AG08395 (cell line): ENCODE measurements at regions not wholly inside any gene's neighbourhood (a gene's known extent, or its start where the extent isn't known, plus 50 kb on each side); places are given as distances from the start of the nearest gene placed in this dataset.
"Not testable (repeated sequence)": the region's sequence is repeated elsewhere in the genome, so short reads cannot be mapped to it uniquely, and the experiment has no call there.

Experiments used
- DNase-seq: peaks from one replicate; pipeline ENCODE4 v3.0.0; 2012; ENCODE audit warnings: mixed read lengths, low spot score

DNA sequence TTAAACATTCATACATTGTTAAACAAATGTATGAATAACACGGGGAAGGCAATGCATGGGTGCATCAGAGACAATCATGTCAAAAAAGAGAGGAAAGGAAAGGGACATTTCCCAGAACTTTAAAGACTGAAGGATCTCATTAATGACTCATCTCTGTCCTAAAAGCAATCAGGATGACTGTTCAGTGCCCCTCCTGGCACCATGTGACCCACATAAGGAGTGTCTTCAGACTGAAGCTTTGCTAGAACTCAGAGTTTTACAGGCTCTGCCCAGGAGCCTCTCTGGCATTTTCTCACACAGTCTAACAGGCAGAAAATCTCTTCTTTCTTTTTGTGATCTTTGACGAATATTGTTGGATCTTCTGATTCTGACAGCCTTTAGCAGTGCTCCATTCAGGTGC lies 315.3 kb downstream of the OTUD1 start:
- DNase-seq = no peak

DNA sequence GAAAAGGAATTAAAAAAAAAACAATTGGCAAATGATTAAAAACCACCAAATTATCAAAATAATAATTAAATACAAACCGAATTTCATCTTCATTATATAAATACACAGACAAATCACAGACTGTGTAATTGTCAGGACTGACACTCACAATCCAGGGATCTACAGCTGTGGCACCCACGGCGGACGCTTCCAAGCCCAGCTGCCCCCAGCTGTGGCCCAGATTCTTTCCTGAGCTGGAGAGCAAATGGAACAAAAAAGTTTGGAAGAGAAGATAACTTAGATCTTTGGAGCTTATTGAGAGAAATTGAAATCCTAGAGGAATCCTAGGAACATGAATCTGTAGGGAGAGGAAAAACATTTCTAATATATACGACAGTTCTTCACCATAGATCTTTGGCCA lies 316.1 kb downstream of the OTUD1 start:
- no peak for DNase-seq

DNA sequence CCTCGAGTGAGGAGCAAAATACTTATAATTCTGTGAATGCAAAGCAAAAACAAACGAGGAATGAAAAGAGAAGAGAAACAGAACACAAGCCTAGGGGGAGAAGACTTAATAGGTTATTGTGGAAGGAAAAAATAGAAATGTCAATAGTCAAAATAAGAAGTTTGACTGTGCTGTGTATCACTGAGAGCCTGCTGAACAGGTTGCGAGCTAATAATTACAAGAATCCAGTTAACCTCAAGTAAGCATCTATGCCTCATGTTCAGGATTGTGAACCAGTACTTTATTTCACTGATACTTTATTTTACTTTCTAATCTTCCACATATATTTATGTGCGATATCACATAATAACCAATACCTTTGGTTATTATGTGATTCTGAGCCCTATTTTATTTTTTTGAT lies 316.7 kb downstream of the OTUD1 start:
- no peak for DNase-seq

DNA sequence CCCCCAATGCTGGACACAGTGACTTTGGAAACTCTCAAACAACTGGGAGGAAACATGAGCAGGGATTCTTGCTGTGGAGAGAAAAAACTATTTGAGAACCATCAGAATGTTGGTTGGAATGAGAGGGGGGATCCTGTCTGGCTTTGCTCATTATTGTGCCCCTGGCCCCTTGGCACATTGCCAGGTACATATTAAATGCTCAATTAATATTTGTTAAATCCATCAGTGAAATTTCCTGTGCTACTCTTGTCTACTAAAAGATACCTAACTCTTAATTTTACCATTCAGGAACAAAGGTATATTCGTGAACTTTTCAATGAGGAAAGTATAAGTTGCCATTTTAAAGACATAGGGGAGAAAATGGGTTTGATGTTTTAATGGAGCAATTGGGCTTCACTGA lies 329.4 kb downstream of the OTUD1 start:
- no peak for DNase-seq

DNA sequence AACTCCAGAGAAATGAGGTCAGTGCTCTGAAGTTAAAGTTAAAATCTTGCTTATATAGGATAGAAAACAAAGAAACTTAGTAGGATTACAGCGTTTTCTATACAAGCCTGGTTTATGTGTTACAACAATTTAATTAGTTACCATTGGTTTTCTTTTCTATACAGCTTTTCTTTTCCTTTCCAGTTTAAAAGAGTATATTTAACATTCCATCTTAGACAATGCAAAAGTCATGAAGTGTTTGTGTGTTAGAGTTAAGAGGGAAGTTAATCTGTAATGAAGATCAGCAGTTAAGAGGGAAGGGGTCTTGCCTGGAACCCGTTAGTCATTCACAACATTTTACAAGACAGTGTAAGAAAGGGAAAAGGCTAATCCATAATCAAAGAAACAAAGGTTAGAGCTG lies 338.3 kb downstream of the OTUD1 start:
- no peak for DNase-seq

DNA sequence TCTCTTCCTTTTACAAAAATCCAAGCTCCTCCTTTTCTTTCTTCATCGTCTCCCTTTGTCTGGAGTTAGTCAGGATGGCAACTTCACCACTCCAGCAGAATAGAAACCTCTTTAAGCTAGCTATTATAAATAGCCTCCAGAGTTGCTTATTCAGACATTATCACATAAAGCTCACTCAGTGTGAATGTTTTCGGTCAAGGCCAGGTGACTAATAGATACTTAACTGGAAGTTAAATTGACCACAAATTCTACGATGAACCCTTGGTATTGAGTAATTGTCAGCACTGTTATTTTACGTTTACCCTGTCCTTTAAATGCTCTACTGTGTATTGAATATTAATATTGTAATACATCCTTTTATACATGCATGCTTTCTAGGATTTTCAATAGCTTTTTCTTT lies 340.4 kb downstream of the OTUD1 start:
- DNase-seq = no peak

DNA sequence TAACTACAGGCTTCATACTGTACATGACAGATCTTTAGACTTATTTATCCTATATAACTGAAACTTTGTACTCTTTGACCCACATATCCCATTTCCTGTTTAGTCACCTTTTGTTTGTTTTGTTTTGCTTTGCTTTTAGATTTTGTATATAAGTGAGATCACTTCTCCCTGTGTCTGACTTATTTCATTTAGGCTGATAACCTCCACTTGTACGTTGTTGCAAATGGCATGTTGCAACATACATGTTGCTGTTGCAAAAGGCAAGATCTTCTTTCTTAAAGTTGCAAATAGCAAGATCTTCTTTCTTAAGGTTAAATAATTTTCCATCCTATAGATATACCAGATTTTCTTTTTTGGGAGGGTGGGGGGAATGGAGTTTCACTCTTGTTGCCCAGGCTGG lies 341.5 kb downstream of the OTUD1 start:
- no peak for DNase-seq

DNA sequence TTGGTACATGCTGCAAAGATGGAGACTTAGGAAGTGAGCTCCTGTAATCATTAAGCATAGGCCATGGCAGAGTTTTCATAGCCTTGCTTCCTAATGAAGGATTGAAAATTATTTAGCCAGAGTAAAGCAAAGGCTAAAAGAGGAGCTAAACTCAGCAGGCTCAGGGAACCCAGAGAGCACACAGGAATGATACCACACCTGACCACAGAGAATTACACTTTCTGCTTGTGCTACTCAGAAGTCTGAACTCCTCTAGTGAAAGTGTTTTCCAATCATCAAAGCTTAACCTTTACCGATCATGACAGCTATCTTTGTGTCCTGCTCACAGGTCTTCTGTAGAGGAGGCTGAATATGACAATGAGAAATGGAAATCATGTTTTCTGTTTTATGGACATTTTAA lies 347.7 kb downstream of the OTUD1 start:
- DNase-seq = no peak

DNA sequence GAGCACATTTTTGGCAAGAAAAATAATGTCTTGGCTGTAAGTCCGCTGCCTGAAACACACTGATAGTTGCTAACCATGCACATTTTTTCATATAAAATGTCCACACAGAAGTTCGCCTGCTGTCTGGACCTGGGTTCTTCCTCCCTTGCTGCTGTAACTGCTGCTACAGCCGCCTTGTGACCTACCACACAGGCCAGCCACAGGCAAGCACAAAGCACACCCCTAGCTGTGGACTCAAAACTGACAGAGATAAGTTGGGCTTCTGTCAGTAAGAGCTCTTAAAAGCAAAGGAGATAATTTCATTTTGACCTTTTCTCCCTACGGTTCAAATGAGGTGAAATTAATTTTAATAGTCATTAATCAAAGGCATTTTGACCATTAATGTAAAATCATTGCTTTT lies 354.7 kb downstream of the OTUD1 start:
- no peak for DNase-seq

DNA sequence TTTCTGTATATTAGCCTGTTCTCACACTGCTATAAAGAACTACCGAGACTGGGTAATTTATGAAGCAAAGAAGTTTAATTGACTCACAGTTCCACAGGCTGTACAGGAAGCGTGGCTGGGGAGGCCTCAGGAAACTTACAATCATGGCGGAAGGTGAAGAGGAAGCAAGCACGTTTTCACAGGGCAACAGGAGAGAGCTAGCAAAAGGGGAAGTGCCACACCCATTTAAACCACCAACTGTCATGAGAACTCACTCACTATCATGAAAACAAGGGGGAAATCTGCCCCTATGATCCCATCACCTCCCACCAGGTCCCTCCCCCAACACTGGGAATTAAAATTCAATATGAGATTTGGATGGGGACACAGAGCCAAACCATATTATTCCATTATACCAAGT lies 358.6 kb downstream of the OTUD1 start:
- not testable (repeated sequence) for DNase-seq

DNA sequence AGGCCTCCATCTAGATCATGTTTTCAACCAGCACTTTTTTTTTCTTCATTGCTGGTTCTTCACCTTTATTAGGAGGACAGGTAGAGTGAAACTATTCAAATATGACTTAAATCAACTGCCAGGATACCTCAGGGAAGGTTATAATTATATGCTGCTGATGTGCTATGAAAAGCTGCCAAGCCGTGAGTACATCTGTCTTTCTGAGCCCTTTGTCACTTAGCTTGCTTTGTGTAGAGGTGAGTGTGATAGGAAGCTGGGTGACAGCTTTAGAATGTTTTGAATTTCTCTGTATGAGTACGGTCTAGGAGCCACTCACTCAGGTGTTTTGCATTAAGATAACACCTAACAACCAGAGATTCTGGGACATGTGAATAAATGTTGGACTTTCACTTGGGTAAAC lies 365.2 kb downstream of the OTUD1 start:
- no peak for DNase-seq

DNA sequence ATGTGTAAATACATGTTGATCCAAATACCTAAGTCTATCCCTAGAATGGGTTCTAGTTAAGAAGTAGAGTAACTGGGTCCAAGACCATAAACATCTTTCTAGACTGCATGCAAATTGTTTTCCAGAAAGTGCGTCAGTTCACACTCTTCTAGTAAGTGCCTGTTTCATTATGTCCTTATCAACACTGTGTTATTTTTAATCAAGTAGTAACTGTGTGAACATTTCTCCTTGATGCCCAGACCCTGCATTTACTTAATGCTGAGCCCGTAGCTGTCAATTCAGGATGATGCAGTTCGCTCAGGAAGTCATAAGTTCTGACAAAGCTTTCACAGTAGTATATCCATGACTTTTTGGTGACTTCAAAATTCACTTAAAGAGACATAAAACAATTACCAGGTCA lies 374.8 kb downstream of the OTUD1 start:
- DNase-seq = no peak

DNA sequence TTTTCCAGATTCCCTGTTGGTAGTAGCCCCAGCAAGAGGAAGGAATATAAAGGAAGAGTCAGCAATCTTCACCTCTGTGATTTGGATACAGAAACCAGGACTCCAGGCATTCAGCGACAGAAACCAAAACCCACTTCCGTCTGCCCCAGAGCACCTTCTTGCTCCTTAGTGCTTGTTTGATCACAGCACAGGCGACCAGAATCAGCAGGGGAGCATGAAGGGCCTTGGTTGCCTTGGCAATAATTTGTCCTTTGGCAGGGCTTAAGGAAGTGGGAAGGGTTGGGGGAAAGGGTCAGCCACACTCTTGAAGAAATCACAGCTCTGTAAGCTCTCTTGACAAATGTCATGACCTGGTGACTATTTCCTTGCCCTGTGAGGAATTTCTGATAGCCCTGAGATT lies 379.6 kb downstream of the OTUD1 start:
- DNase-seq = no peak

DNA sequence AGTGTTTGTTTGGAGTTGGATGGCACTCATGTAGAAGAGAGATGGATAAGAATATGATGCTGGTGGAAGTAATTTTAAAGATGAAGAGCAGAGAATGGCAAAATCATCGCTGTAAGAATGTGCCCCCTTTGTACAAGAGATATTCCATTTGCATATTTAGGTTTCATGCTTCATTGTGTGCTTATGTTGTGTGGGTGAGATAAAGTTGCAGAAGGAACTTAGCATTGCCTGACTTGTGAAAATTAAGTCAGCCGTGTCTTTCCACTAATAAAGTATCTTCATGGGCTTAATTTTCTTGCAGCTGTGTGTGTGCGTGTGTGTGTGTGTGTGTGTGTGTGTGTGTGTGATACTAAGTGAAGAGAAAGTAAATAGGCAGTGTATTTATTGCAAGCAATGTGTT lies 381.9 kb downstream of the OTUD1 start:
- no peak for DNase-seq

DNA sequence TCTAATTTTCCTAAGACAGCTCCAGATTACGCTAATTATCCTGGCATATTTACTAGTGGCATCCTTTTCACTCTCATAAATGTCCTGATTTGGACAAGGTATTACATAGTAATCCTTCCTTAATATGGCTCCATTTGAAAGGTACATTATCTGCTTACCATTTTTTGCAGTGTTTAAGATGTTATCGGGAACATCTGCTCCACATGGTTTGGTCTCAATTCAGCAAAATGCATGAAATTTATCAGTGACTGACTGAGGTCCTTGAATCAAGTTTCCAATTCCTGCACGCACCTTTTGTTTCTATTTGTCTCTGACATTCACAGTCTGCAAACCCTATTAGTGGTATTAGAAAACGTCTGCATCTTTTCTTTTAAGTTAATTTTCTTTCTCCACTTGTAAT lies 384.1 kb upstream of the KIAA1217 start:
- no peak for DNase-seq

DNA sequence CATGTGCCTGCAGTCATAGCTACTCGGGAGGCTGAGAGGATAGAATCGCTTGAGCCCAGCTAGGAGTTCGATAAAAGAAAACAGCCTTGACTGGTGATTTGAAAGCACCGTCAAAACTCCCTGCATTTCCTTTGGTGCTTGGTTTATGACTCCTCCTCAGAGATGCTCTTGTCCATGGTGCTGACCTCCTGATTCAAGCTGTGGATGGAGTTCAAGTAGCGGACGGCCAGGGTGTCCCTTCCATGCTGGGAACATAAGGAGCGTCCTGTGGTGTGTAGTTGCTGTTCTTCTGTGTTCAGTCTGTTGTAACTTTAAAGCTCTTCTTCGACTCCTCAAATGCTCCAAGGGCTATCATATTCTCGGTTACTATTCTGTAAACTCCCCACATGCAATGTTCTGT lies 382.5 kb upstream of the KIAA1217 start:
- DNase-seq = no peak

DNA sequence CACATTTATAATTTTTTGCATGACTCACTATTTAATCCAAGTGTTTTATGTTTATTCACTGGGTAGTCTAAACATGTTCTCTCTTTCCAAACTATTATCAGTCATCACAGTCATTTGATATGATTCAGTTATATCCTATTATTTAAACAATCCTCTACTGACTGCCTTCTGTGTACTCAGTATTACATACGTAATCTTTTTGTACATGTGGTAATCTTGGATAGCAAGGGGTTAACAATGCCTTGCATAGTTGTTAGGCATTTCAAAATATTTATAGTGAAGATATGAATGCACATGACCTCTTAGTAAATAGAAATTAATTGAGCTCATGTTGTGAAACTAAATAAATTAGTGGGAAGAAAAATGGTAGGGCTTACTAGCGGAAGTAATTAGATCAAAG lies 379.4 kb upstream of the KIAA1217 start:
- no peak for DNase-seq

DNA sequence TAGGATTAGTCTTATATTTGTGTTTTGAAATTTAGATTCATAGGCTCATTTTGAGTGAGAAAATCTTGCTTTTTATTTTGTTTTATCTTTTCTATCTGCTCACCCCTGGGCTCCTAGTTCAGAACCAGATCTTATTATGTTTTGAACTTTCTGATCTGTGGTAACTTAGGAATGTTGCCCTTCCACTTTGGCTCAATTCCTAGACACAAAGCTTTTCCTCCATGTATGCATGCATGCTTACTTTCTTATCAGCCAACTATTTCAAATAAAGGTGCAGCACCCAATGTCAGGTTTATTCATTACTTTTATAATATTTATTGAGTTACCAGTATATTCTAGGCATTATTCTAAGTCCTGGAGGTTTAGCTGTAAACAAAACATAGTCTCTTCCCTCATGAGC lies 374.8 kb upstream of the KIAA1217 start:
- DNase-seq = no peak

DNA sequence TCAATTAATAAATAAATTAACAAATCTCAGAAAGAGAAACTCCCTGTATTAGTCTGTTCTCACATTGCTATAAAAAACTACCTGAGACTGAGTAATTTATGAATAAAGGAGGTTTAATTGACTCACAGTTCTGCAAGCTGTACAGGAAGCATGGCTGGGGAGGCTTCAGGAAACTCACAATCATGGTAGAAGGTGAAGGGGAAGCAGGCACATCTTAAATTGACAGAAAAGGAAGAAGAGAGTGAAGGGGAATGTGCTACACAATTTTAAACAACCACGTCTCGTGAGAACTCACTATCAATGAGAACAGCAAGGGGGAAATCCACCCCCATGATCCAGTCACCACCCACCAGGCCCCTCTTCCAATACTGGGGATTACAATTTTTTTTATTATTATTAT lies 358.3 kb upstream of the KIAA1217 start:
- DNase-seq = no peak

DNA sequence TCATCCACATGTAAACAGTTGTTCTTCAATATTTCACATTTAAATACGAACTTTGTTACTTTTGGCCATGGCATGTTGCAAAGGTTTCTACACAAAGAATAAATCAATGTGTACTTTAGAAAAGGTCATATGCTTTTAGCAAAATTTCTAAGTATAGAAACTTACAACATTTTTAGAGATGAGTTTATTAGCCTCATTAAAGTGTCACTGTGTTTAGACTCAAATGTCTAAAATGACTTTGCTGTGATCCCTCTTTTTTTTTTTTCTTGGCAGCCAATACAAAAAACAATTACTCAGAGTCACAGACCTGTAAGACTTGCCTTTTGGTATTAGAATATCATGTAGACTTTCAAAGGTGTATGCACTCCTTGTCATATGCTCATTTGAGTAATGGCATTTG lies 349.3 kb upstream of the KIAA1217 start:
- no peak for DNase-seq

DNA sequence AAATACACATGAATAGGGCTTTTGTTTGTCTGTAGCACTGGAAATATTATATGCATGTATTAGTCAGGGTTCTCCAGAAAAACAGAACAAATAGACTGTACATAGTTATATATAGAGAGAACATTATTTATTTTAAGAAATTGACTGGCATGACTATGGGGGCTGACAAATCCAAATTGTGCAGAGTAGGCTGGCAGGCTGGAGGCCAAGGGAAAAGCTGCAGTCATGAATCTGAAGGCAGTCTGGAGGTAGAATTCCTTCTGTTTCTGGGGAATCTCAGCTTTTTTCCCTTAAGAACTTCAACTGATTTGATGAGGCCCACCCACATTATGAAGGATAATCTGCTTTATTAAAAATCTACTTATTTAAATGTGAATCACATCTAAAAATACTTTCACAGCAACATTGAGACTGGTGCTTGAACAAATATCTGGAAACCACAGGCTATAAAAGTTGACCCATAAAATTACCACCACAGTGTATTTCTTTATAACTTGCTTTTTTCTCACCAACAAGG lies 344.2 kb upstream of the KIAA1217 start:
- DNase-seq = no peak

DNA sequence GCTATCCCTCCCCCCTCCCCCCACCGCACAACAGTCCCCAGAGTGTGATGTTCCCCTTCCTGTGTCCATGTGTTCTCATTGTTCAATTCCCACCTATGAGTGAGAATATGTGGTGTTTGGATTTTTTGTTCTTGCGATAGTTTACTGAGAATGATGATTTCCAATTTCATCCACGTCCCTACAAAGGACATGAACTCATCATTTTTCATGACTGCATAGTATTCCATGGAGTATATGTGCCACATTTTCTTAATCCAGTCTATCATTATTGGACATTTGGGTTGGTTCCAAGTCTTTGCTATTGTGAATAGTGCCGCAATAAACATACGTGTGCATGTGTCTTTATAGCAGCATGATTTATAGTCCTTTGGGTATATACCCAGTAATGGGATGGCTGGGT lies 342.0 kb upstream of the KIAA1217 start:
- DNase-seq = not testable (repeated sequence)

DNA sequence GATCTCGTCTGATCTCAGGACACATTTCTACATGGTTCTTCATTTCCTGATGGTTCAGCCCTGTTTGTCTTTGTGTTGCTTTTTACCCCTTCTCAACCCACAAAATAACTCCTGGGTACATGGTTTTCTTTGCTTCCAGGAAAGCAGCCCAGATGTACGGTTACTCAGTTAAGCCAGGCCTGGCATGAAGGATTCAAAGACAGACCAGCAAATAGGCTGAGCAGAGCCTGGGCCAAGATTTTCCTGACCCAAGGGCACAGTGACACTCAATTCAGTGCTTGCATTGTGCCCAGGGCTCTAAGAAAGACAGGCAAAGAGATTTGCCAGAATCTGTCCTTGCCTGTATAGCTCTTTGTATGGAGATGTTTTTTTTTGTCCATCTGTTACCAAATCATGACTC lies 340.8 kb upstream of the KIAA1217 start:
- DNase-seq = no peak

DNA sequence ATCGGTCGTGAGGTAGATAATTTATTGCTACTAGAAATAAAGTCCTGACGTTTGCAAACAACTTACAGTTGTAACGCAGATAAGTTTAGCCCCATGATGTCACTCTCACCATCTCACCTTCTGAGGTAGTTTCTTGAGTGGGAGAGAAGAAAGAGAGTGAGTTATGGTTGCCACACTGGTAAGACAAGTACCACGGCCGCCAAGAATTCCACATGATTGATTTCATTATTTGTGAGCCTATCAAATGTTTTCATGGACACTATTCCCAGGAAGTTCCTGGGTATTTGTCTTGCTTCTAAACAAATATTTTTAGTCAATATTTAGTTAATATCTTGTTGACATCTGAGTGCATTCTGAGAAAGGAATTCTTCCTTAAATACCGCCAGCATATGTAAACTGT lies 339.4 kb upstream of the KIAA1217 start:
- DNase-seq = no peak

DNA sequence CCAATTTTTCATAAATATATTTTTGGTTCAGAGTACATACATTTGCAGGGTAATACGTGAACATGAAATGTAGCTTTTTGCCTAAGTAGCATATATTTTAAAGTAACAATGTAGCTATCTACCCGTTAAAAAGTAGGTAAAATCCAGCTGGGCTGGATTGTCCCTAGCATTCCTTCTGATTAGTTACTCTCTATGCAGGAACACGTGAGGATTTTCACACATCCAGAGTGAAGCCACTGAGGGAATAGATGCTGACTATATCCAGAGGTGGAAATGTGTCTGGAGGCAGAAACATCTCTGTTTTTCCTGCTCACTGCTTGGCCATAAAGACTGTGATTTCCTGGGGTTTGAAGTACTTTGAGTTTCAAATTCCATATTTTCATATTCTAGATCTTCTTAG lies 338.9 kb upstream of the KIAA1217 start:
- DNase-seq = no peak
